ENCODE measurements at regions not wholly inside any gene's neighbourhood (a gene's known extent, or its start where the extent isn't known, plus 50 kb on each side); places are given as distances from the start of the nearest gene placed in this dataset.

GRCh38 chr3:139235192-139235591, 108.6 kb upstream of the MRPS22 start (continued):
- TF ChIP-seq ARID4B (CRISPR knock-in tag; IDR thresholded peaks at IDR 0.05; ENCODE audit: borderline replicate concordance) = no peak

GRCh38 chr3:139236336-139236735, 107.5 kb upstream of the MRPS22 start:
- Mint-ChIP-seq H3K36me3 (no peaks in the 10 kb centered on the region), H3K27ac (no peak overlapping the region), H3K27me3 (ENCODE audit: low read depth) (peaks cover 20% of the 10 kb centered on the region), H3K4me3 (no peak overlapping the region), H3K4me1 (peaks cover 4% of the 10 kb centered on the region; the same call in 1 of the 2 replicates), H3K9me3 (no peaks in the 10 kb centered on the region)
- ChIA-PET CTCF (no interaction called here), POLR2A (no interaction called here)
- ATAC-seq (no peak), DNase-seq (ENCODE audit: low spot score) (no peak)
- TF ChIP-seq GABPB1 (CRISPR knock-in tag; IDR thresholded peaks at IDR 0.05) = no peak
- TF ChIP-seq ZBTB43 (CRISPR knock-in tag; IDR thresholded peaks at IDR 0.05) = no peak
- TF ChIP-seq ATF2 (CRISPR knock-in tag; IDR thresholded peaks at IDR 0.05; ENCODE audit: borderline replicate concordance, low read depth) = no peak
- no peak for TF ChIP-seq MYBL2 (CRISPR knock-in tag; IDR thresholded peaks at IDR 0.05)
- no peak for TF ChIP-seq ESRRA (CRISPR knock-in tag; IDR thresholded peaks at IDR 0.05; ENCODE audit: borderline replicate concordance)
- no peak for TF ChIP-seq NFE2L1 (CRISPR knock-in tag; IDR thresholded peaks at IDR 0.05)
- TF ChIP-seq ZNF138 (CRISPR knock-in tag; conservative IDR thresholded peaks at IDR 0.05) = no peak
- no peak for TF ChIP-seq CBFB (CRISPR knock-in tag; IDR thresholded peaks at IDR 0.05; ENCODE audit: low read depth)
- TF ChIP-seq HMGA2 (CRISPR knock-in tag; IDR thresholded peaks at IDR 0.05) = no peak
- TF ChIP-seq AR (CRISPR knock-in tag; IDR thresholded peaks at IDR 0.05) = no peak

GRCh38 chr3:139238281-139239030, 105.4 kb upstream of the MRPS22 start:
- H3K4me1 Mint-ChIP-seq = peaks cover 4% of the 10 kb centered on the region; the same call in 1 of the 2 replicates
- H3K9me3 Mint-ChIP-seq = no peaks in the 10 kb centered on the region
- H3K27me3 Mint-ChIP-seq (ENCODE audit: low read depth) = peaks cover 14% of the 10 kb centered on the region
- H3K27ac Mint-ChIP-seq = no peak overlapping the region
- H3K4me3 Mint-ChIP-seq = no peak overlapping the region
- CTCF ChIA-PET = interaction anchor here (0.8 to 1.0 kb wide), 3 partner anchors 91 to 259 kb away, joined by 3 to 4 read pairs (median 4); no protein-coding TSS in a partner anchor
- DNase-seq (ENCODE audit: low spot score) (no peak), ATAC-seq (no peak)
- H3K36me3 Mint-ChIP-seq = no peaks in the 10 kb centered on the region
- POLR2A ChIA-PET = no interaction called here
- TF ChIP-seq TP53 (CRISPR knock-in tag; IDR thresholded peaks at IDR 0.05) (no peak), ATF2 (CRISPR knock-in tag; IDR thresholded peaks at IDR 0.05; ENCODE audit: borderline replicate concordance, low read depth) (no peak), ZNF512 (CRISPR knock-in tag; IDR thresholded peaks at IDR 0.05; ENCODE audit: borderline replicate concordance) (no peak), ZNF263 (CRISPR knock-in tag; IDR thresholded peaks at IDR 0.05; ENCODE audit: low read depth) (no peak), E2F1 (CRISPR knock-in tag; IDR thresholded peaks at IDR 0.05) (no peak), NFYB (CRISPR knock-in tag; conservative IDR thresholded peaks at IDR 0.05; ENCODE audit: low read depth) (no peak), ATF1 (CRISPR knock-in tag; IDR thresholded peaks at IDR 0.05) (no peak), ZNF416 (CRISPR knock-in tag; IDR thresholded peaks at IDR 0.05) (no peak)

All from WTC11 (cell line).